GM12878 (cell line): ENCODE measurements at regions not wholly inside any gene's neighbourhood (a gene's known extent, or its start where the extent isn't known, plus 50 kb on each side); places are given as distances from the start of the nearest gene placed in this dataset.

Experiments used
- EP300 ChIP-seq, 2 experiments: fragments of 150-350 bp in 1 of 2; IDR thresholded peaks; 2 replicates each; pipeline ENCODE4 v1.6.1; 2011 to 2012; ENCODE audit warnings: low read depth in 2 of 2, low read length in 2 of 2, borderline replicate concordance in 1 of 2, improper control_type of control experiment in 1 of 2, inconsistent platforms in 1 of 2; ENCODE audit not compliant: control insufficient read depth in 1 of 2
- FOS ChIP-seq: IDR thresholded peaks from 3 replicates; pipeline ENCODE4 v1.6.1; 2011; ENCODE audit warnings: borderline replicate concordance; ENCODE audit not compliant: insufficient read length; ENCODE audit errors: extremely low read depth
- HDAC2 ChIP-seq: fragments of 200-600 bp; sonication (generic); IDR thresholded peaks from 2 replicates; pipeline ENCODE4 v1.6.1; 2017
- HDGF ChIP-seq: fragments of 450-650 bp; IDR thresholded peaks from 2 replicates; pipeline ENCODE4 v1.6.1; 2016; ENCODE audit warnings: antibody characterized with exemption
- NFIC ChIP-seq: IDR thresholded peaks from 2 replicates; pipeline ENCODE4 v1.6.1; 2012; ENCODE audit warnings: low read depth, mild to moderate bottlenecking, inconsistent platforms, low read length, moderate library complexity
- NR2C2 ChIP-seq: IDR thresholded peaks from 2 replicates; pipeline ENCODE4 v1.6.1; 2011; ENCODE audit warnings: borderline replicate concordance, low read depth; ENCODE audit not compliant: control insufficient read depth, insufficient read length
- POLR2A ChIP-seq: IDR thresholded peaks from 2 replicates; pipeline ENCODE4 v1.6.1; 2011; ENCODE audit warnings: low read depth, mild to moderate bottlenecking, low read length
- RB1 ChIP-seq: fragments of 450-650 bp; formaldehyde crosslinking; IDR thresholded peaks from 2 replicates; pipeline ENCODE4 v1.6.1; 2017; ENCODE audit warnings: mild to moderate bottlenecking, borderline replicate concordance
- TCF12 ChIP-seq: IDR thresholded peaks from 2 replicates; pipeline ENCODE4 v1.6.1; 2011; ENCODE audit warnings: low read depth, mild to moderate bottlenecking, low read length
- ZNF24 ChIP-seq: fragments of 450-650 bp; IDR thresholded peaks from 2 replicates; pipeline ENCODE4 v1.6.1; 2017; ENCODE audit warnings: antibody characterized with exemption, mild to moderate bottlenecking
- TF ChIP-seq, protein P1 (sequence below): fragments of 450-650 bp; IDR thresholded peaks from 2 replicates; pipeline ENCODE4 v1.6.1; 2017; ENCODE audit warnings: mild to moderate bottlenecking, moderate library complexity
- TF ChIP-seq, protein P2 (sequence below), 3 experiments: IDR thresholded peaks in 2 of 3; conservative IDR thresholded peaks in 1 of 3; 2 replicates each; pipeline ENCODE4 v1.5.1; 2011; ENCODE audit warnings: low read depth in 3 of 3, low read length in 3 of 3, mild to moderate bottlenecking in 3 of 3, control low read depth in 2 of 3, moderate library complexity in 2 of 3, inconsistent platforms in 1 of 3, mixed read lengths in 1 of 3; ENCODE audit not compliant: control insufficient read depth in 2 of 3, insufficient read depth in 1 of 3; ENCODE audit errors: extremely low read depth in 1 of 3
- TF ChIP-seq, protein P3 (sequence below): fragments of 450-650 bp; IDR thresholded peaks from 2 replicates; pipeline ENCODE4 v1.6.1; 2018; ENCODE audit warnings: borderline replicate concordance, mild to moderate bottlenecking; ENCODE audit not compliant: partially characterized antibody

DNA sequence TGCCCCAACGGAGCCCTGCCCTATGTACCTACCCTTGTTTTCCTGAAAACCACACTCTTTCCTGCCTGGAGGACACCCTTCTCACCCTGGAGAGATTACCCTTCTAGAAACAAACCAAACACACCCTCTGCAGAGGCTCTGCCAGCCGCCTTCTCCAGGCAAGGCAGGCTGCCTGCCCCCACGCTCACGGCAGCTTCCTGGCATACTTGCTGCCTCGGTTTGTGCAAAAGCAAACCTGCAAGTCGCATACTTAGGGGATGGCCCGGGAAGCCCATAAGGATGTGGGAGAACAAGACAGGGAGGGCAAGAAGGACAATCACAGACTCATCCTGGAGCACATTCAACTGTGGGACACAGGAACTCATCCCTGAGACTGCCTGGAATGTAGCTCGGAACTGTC, 154.0 kb upstream of the DIO3 start:
- TF ChIP-seq, protein P1, sequence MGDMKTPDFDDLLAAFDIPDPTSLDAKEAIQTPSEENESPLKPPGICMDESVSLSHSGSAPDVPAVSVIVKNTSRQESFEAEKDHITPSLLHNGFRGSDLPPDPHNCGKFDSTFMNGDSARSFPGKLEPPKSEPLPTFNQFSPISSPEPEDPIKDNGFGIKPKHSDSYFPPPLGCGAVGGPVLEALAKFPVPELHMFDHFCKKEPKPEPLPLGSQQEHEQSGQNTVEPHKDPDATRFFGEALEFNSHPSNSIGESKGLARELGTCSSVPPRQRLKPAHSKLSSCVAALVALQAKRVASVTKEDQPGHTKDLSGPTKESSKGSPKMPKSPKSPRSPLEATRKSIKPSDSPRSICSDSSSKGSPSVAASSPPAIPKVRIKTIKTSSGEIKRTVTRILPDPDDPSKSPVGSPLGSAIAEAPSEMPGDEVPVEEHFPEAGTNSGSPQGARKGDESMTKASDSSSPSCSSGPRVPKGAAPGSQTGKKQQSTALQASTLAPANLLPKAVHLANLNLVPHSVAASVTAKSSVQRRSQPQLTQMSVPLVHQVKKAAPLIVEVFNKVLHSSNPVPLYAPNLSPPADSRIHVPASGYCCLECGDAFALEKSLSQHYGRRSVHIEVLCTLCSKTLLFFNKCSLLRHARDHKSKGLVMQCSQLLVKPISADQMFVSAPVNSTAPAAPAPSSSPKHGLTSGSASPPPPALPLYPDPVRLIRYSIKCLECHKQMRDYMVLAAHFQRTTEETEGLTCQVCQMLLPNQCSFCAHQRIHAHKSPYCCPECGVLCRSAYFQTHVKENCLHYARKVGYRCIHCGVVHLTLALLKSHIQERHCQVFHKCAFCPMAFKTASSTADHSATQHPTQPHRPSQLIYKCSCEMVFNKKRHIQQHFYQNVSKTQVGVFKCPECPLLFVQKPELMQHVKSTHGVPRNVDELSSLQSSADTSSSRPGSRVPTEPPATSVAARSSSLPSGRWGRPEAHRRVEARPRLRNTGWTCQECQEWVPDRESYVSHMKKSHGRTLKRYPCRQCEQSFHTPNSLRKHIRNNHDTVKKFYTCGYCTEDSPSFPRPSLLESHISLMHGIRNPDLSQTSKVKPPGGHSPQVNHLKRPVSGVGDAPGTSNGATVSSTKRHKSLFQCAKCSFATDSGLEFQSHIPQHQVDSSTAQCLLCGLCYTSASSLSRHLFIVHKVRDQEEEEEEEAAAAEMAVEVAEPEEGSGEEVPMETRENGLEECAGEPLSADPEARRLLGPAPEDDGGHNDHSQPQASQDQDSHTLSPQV: no peak
- TF ChIP-seq TCF12 (no peak), HDGF (no peak), ZNF24 (no peak), HDAC2 (no peak), FOS (no peak), NR2C2 (no peak), NFIC (no peak), EP300 (IDR thresholded peaks at IDR 0.05; ENCODE audit: borderline replicate concordance in 1 of 2, control insufficient read depth in 1 of 2, low read depth in 2 of 2, low read length in 2 of 2) (no peak), POLR2A (no peak), RB1 (no peak)
- TF ChIP-seq, protein P2, sequence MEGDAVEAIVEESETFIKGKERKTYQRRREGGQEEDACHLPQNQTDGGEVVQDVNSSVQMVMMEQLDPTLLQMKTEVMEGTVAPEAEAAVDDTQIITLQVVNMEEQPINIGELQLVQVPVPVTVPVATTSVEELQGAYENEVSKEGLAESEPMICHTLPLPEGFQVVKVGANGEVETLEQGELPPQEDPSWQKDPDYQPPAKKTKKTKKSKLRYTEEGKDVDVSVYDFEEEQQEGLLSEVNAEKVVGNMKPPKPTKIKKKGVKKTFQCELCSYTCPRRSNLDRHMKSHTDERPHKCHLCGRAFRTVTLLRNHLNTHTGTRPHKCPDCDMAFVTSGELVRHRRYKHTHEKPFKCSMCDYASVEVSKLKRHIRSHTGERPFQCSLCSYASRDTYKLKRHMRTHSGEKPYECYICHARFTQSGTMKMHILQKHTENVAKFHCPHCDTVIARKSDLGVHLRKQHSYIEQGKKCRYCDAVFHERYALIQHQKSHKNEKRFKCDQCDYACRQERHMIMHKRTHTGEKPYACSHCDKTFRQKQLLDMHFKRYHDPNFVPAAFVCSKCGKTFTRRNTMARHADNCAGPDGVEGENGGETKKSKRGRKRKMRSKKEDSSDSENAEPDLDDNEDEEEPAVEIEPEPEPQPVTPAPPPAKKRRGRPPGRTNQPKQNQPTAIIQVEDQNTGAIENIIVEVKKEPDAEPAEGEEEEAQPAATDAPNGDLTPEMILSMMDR (IDR thresholded peaks at IDR 0.05 in 2 of 3, conservative IDR thresholded peaks at IDR 0.05 in 1 of 3; ENCODE audit: control insufficient read depth in 2 of 3, extremely low read depth in 1 of 3, insufficient read depth in 1 of 3, low read depth in 3 of 3, low read length in 3 of 3): no peak
- TF ChIP-seq, protein P3, sequence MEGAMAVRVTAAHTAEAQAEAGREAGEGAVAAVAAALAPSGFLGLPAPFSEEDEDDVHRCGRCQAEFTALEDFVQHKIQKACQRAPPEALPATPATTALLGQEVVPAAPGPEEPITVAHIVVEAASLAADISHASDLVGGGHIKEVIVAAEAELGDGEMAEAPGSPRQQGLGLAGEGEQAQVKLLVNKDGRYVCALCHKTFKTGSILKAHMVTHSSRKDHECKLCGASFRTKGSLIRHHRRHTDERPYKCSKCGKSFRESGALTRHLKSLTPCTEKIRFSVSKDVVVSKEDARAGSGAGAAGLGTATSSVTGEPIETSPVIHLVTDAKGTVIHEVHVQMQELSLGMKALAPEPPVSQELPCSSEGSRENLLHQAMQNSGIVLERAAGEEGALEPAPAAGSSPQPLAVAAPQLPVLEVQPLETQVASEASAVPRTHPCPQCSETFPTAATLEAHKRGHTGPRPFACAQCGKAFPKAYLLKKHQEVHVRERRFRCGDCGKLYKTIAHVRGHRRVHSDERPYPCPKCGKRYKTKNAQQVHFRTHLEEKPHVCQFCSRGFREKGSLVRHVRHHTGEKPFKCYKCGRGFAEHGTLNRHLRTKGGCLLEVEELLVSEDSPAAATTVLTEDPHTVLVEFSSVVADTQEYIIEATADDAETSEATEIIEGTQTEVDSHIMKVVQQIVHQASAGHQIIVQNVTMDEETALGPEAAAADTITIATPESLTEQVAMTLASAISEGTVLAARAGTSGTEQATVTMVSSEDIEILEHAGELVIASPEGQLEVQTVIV: no peak
